Spleen (tissue), 11 donors: ENCODE measurements at regions not wholly inside any gene's neighbourhood (a gene's known extent, or its start where the extent isn't known, plus 50 kb on each side); places are given as distances from the start of the nearest gene placed in this dataset.

ENCODE experiments used
- DNase-seq: peaks from one replicate; pipeline ENCODE4 v3.0.0-alpha.2; 2020
- H3K27ac ChIP-seq, 8 donors: fragments of 200-600 bp; sonication (generic) in 7 of 8; 1 replicate in 4 of 8; 2 replicates in 4 of 8; pipeline versions ENCODE4 v1.5.0 to v1.8.0; 2016 to 2021; ENCODE audit warnings: inconsistent platforms in 4 of 8, mild to moderate bottlenecking in 4 of 8, moderate library complexity in 1 of 8
- H3K27me3 ChIP-seq, 7 donors: fragments of 200-600 bp; sonication (generic) in 6 of 7; replicated peaks in 1 of 7; 1 replicate in 4 of 7; 2 replicates in 3 of 7; pipeline versions ENCODE4 v1.5.0 to v1.8.0; 2016 to 2021; ENCODE audit warnings: inconsistent platforms in 3 of 7, mild to moderate bottlenecking in 1 of 7
- H3K36me3 ChIP-seq, 6 donors: fragments of 200-600 bp; sonication (generic) in 5 of 6; 1 replicate in 4 of 6; 2 replicates in 2 of 6; pipeline versions ENCODE4 v1.5.0 to v1.8.0; 2016 to 2021; ENCODE audit warnings: inconsistent platforms in 2 of 6
- H3K4me1 ChIP-seq, 6 donors: fragments of 200-600 bp; sonication (generic) in 5 of 6; 1 replicate in 3 of 6; 2 replicates in 3 of 6; pipeline versions ENCODE4 v1.5.0 to v1.8.0; 2016 to 2021; ENCODE audit warnings: inconsistent platforms in 3 of 6
- H3K4me3 ChIP-seq, 8 donors: fragments of 200-600 bp; sonication (generic) in 7 of 8; 1 replicate in 4 of 8; 2 replicates in 4 of 8; pipeline versions ENCODE4 v1.5.0 to v1.8.0; 2016 to 2021; ENCODE audit warnings: inconsistent platforms in 4 of 8, mild to moderate bottlenecking in 4 of 8, moderate library complexity in 2 of 8
- H3K9me3 ChIP-seq, 8 donors: fragments of 200-600 bp; sonication (generic) in 7 of 8; 1 replicate in 4 of 8; 2 replicates in 4 of 8; pipeline versions ENCODE4 v1.5.0 to v1.8.0; 2016 to 2021; ENCODE audit warnings: inconsistent platforms in 4 of 8
- CTCF ChIP-seq, 11 experiments: fragments of 200-600 bp in 7 of 11; fragments of 450-650 bp in 4 of 11; sonication (generic) in 4 of 11; IDR thresholded peaks in 8 of 11; conservative IDR thresholded peaks in 3 of 11; 1 replicate in 7 of 11; 2 replicates in 4 of 11; pipeline versions ENCODE4 v1.4.0 to v1.8.0; 2016 to 2021; ENCODE audit warnings: antibody characterized with exemption in 11 of 11, inconsistent platforms in 4 of 11, mild to moderate bottlenecking in 1 of 11
- POLR2A ChIP-seq, 3 donors: fragments of 450-650 bp; IDR thresholded peaks; one replicate each; pipeline ENCODE4 v1.5.1; 2017; ENCODE audit warnings: antibody characterized with exemption in 3 of 3, mild to moderate bottlenecking in 1 of 3
- POLR2AphosphoS5 ChIP-seq, 3 donors: sonication (generic); formaldehyde crosslinking; IDR thresholded peaks; one replicate each; pipeline ENCODE4 v1.5.1; 2017; ENCODE audit warnings: antibody characterized with exemption in 3 of 3
- WGBS, 5 donors: extraction: QIAGEN DNeasy Blood & Tissue Kit in 3 of 5; methylation state at CpG; one replicate each; pipeline versions ENCODE4 v1.1.5 to v1.1.7; 2013 to 2018; 5-methylcytosine and 5-hydroxymethylcytosine counted together
- intact Hi-C: fragments of 100-400 bp; cut with DNase I; formaldehyde crosslinking; loops from one replicate; pipeline ENCODE4 v1.15.0; 2023; ENCODE audit warnings: low total_unique reads
- donor health status: healthy with polysubstance abuse.
- donor health status: DM: no; HTN: no; CAD: no; lungs with moderate emphysema.
- donor health status: DM: no; HTN: no; CAD: no.
- donor health status: Bipolar disorder and iron deficiency.
- donor health status: healthy.
- donor health status: DM: no; HTN: no; CAD: no.
- donor health status: DM: yes; HTN: yes; CAD: no.

- 45 to 59% (median 48%) methylated on average over 6 of the region's 6 CpGs for WGBS, 5 donors
- Histone ChIP-seq H3K9me3 (no peaks in the 10 kb centered on the region), H3K4me1 (peaks cover 0 to 12% (median 4%) of the 10 kb centered on the region in 6 donors), H3K27me3 (no peaks in the 10 kb centered on the region), H3K36me3 (no peaks in the 10 kb centered on the region), H3K4me3 (no peak overlapping the region), H3K27ac (no peak overlapping the region)
- TF ChIP-seq POLR2A (IDR thresholded peaks at IDR 0.05): no peak
- TF ChIP-seq POLR2AphosphoS5 (IDR thresholded peaks at IDR 0.05): no peak
- no peak for TF ChIP-seq CTCF (IDR thresholded peaks at IDR 0.05 in 8 of 11, conservative IDR thresholded peaks at IDR 0.05 in 3 of 11)
- intact Hi-C loops: no loop called here
- no peak for DNase-seq
These were observed 50.9 kb upstream of the AFF3 start for GRCh38 chr2:100193291-100193710.

GRCh38 chr2:100192825-100193224 lies 50.4 kb upstream of the AFF3 start:
- H3K4me1 ChIP-seq: peaks cover 0 to 8% (median 1%) of the 10 kb centered on the region in 6 donors
- no peak for TF ChIP-seq POLR2A (IDR thresholded peaks at IDR 0.05)
- TF ChIP-seq POLR2AphosphoS5 (IDR thresholded peaks at IDR 0.05): no peak
- no peak for TF ChIP-seq CTCF (IDR thresholded peaks at IDR 0.05 in 8 of 11, conservative IDR thresholded peaks at IDR 0.05 in 3 of 11)
- WGBS, 5 donors: 67 to 86% (median 79%) methylated on average over 4 of the region's 4 CpGs

GRCh38 chr2:100192300-100192699 lies 49.9 kb upstream of the AFF3 start:
- Histone ChIP-seq H3K36me3 (no peaks in the 10 kb centered on the region), H3K9me3 (no peaks in the 10 kb centered on the region), H3K4me3 (no peak overlapping the region), H3K4me1 (peaks cover 0 to 8% (median 0%) of the 10 kb centered on the region in 6 donors), H3K27me3 (no peaks in the 10 kb centered on the region), H3K27ac (no peak overlapping the region)
- no peak for DNase-seq
- intact Hi-C loops: no loop called here
- TF ChIP-seq POLR2A (IDR thresholded peaks at IDR 0.05) (no peak), CTCF (IDR thresholded peaks at IDR 0.05 in 8 of 11, conservative IDR thresholded peaks at IDR 0.05 in 3 of 11) (no peak), POLR2AphosphoS5 (IDR thresholded peaks at IDR 0.05) (no peak)
- 90 to 97% (median 96%) methylated on average over 3 of the region's 3 CpGs for WGBS, 5 donors

More at GRCh38 chr2:100192825-100193224, 50.4 kb upstream of the AFF3 start:
- Histone ChIP-seq H3K36me3 (no peaks in the 10 kb centered on the region), H3K27ac (no peak overlapping the region), H3K4me3 (no peak overlapping the region), H3K9me3 (no peaks in the 10 kb centered on the region), H3K27me3 (no peaks in the 10 kb centered on the region)
- intact Hi-C loops: no loop called here
- no peak for DNase-seq
